HG02885 (cell line): ENCODE measurements at regions not wholly inside any gene's neighbourhood (a gene's known extent, or its start where the extent isn't known, plus 50 kb on each side); places are given as distances from the start of the nearest gene placed in this dataset.
"Not testable (repeated sequence)": the region's sequence is repeated elsewhere in the genome, so short reads cannot be mapped to it uniquely, and the experiment has no call there.

Experiments used
- ATAC-seq: cut with Tn5 transposase; IDR thresholded peaks from one replicate; pipeline ENCODE4 v1.9.1; 2021; ENCODE audit warnings: mild to moderate bottlenecking; ENCODE audit not compliant: unreplicated experiment, poor library complexity

DNA sequence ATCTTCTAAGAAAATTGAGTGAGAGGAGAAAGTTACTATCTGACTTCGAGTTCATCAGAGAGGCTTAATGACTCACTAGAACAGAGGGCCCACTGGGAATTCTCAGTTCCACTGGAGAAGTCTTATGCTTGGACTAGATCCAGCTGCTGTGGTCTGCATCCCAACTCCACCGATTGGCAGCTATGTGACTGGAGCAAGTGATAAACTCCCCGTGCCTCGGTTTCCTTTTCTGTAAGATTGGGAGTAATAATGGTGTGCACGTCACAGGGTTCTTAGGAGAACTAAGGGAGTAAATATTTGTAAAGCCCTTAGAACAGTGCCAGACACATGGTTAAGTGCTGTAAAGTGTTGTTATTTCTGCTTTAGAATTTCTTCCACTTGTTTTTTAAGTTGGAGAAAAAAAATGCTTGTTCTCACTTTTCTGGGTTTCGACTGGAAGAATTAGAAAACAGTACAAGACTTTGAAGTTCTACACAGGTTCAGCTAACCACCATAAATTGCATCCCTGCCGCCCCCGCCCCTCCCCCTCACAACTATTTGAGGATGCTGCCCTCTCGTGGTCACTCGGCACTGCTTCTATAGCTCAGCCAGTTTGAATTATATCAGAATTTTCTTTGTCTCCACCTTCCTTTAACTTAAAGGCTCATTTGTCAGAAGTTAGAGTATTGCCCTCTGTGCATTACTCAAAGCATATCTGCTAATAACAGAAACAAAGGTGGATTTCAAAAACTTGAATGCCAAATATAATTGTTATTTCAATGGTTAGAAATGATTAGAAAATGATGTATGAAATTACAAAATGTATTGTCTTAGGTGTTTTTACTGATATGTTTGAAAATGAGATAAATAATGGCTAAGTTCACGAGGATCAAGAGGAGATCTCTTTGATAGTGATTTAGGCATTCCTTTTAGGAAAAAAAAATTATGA, 95.0 kb upstream of the IFNGR1 start:
- ATAC-seq, result no peak

DNA sequence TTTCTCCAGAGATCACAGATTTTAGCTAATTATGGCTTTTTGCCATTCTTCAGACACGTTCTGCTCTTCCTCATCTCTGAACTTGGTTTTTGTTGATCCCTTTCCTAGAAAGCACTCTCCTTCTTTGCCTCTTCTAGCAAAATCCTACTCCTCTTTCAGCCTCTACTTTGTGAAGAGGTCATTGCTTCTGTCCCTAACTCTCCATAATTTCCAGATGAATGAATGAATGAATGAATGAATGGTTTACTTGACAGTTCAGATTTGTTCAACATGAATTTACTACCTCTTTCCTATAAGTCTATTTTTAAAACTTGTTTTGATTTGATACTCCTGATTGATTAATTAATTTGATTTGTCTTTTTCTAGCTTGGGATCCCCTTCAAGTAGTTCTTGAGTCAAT, 94.0 kb upstream of the IFNGR1 start:
- no peak for ATAC-seq

DNA sequence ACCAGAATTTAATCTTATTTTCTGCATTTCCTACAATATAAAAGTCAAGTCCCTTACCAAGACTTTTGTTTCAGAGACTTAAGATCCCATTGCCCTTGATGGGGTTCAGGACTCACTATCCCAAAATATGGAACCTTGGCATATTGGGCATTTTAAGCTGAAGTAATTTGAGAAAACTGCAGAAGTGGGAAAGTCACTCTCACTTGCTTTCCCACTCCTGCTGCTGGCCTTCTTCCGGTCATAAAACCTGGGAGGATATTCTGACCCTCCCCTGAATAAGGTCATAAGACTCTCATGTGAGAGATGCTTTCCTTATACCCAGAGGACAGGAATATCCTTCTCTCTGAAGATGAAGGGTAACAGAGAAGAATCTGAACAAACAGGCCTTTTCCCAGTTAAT, 92.8 kb upstream of the IFNGR1 start:
- no peak for ATAC-seq

DNA sequence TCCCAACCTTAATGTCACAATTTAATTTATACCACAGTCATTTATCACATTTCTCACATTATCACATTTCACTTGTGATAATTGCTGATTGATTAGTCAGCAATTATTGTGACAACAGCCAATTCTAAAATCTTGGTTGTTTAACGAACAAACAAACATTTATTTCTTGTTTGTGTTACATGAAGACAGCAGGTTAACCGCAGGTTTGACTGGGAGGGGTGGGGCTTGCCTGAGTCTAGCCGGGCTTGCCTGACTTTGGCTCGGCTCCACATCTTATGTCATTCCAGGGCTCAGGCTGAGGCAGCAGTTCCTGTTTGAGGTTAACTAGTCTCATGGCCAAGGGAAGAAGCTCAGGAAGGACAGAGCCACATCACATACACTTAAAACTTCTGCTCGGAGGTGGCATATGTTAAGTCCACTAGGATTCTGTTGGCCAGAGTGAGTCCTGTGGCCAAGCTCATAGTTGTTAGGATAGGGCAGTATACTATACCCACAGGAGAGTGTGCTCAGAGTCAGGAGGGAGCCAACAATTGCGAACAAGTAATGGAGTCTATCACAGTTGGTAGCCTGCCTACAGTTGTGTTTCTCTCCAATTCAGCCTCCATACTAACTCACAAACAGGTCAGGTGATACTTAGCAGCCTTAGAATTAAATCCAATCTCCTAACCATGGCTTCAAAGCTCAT, 90.0 kb upstream of the IFNGR1 start:
- ATAC-seq, result no peak

DNA sequence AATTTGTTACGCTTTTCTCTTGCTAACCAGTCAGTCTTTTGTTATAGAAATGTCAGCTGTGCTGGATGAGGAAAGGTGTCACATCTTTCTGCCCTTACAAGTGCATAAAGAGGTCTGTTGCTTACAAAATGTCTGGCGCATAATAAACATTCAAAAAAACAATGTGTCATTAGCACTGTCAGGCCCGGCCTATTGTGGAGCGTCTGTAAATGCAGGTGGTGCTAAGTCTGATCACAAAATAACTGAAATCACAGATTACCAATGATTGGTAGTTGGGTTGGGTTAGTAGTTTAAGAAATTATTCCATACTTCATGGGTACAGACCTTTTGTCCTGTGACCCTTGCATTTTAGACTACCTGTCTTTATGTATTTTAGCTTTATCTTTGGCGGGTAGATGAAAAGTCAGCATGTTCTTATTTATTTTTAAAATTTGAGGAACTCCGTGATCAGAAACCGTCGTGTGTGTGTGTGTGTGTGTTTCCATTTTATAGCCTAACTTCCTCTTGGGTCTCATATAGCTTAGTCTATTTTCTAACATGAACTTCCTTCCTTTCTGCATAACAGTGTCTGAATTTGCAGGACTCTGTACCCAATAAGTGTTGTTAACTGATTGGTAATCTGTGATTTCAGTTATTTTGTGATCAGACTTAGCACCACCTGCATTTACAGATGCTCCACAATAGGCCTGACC, 88.1 kb upstream of the IFNGR1 start:
- no peak for ATAC-seq

DNA sequence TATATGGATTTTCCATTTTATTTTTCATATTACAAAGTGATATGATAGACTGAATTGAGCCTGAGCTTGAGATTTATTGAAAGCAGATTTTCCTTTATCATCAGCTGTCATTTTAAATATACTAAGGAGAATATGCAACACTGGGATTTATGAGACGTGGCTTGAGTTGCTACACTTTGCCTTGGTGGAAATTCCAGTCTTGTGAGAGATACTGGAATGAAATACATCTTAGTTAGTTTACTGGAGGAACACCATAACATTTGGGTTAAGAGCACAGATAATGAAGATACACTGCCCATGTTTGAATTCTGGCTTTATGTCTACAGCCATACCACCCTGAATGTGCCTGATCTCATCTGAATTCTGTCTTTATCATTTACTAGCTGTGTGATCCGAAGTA, 86.5 kb upstream of the IFNGR1 start:
- ATAC-seq, result no peak

DNA sequence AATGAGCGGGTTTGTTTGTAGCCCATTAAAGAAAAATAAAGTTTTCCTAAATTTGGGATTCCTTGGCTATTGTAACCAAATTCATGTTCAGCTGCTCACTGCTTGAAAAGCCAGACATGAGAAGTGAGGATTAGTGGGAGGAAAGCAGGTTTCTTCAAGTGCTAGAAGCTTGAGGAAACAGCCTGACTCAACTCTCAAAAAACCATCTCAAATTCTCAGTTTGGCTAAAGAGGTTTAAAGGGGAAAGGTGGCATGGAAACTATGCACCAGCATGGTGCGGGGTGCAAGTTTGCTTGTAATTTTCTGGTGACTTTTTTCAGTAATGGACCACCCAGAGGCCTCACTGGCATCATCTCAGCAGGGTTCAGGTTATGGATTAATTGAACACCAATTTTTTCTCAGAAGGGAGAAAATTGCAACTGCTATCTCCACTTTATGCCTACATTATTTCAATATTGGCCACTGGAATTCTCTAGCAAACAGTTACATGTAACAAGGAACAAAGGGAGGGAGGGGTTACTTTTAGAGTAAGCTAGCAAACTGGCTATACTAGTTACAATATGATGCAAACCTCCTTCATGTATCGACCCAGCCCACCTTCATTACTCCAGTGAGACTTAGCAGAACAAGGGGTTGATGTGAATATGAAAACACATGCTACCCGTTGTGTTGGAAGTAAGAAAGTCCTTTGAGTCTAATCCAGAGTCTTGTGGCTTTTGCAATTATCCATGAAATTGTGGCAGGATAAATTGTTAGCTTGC, 85.0 kb upstream of the IFNGR1 start:
- no peak for ATAC-seq

DNA sequence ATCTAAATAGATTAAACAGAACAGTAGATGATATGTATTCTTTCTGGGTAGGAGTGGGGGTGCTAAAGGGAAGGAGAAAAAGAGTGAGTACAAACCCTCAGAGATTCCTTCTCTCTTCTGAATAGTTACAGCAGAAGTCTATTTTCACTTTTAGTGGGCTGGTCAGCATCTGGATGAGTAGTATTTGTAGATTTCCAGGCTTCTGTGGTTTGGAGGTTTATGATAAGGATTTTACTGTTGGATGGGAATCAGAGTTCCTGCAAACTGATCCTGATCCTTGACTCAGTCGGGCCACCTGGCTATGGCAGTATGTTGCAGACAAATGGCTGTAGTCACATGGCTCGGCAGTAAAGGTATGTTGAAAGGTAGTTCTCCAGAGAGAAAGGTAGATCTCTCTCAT, 84.3 kb upstream of the IFNGR1 start:
- no peak for ATAC-seq

DNA sequence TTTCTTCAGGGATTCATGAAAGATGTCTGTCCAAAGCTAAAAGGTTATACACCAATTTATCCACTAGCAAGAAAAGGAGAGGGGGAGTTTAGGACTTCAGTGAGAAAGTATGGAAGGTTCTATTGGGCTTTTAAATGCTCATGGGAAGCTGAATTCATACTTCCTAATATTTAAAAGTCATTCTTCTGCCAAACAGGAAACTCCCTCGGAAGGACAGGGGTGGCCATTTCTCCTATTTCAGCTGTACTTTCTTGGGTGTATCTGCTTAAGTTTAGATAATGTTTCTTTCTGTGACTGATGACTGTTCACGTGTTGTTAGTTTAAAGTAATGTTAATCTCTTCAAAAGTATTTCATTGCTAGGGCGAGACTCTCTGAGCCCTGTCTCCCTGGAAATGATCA, 80.5 kb upstream of the IFNGR1 start:
- no peak for ATAC-seq

DNA sequence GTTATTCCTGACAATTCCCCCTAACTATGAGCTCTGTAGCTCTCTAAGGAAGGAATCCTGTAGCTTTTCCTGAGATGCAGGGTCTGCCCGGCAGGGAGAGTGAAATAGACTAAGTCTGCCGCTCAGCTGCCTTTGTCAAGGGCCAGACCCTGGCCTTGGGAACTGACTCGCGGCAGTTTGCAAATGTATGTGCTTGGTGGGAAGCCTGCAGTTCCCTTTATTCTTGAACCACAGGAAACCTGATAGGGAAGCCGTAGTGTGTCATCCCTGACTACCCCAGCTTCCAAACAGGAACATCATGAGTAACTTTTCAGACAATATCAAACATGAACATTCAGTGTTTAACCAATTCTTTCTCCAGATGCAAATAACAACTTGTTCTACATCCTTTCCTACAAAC, 78.7 kb upstream of the IFNGR1 start:
- no peak for ATAC-seq

DNA sequence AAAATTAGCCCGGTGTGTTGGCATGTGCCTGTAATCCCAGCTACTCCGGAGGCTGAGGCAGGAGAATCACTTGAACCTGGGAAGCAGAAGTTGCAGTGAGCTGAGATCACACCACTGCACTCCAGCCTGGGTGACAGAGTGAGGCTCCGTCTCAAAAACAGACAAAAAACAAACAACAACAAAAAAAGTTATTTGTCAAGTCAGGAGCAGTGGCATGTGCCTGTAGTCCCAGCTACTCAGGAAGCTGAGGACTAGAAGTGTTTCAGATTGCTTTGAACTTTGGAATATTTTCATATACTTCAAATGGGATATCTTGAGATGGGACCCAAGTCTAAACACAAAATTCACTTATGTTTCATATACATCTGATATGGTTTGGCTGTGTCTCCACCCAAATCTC, 73.1 kb upstream of the IFNGR1 start:
- ATAC-seq, result not testable (repeated sequence)

DNA sequence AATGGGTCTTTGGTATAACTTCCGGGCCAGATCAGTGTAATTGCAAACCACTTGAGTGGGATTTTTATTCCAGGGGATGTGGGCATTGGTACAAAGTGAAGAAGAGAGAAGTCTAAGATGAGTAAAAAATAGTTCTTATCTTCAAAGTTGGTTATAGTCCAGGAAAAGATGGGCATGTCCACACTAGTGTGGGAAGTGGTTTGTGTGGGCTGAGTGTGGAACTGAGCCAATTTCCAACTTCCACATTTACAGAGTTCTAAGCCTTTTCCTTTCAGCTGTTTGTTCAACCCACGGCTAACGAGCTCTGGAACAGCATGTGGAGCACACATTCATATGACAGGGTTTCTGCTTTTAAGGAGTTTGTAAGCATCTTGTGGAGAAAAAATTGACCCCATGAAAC, 72.3 kb upstream of the IFNGR1 start:
- no peak for ATAC-seq

DNA sequence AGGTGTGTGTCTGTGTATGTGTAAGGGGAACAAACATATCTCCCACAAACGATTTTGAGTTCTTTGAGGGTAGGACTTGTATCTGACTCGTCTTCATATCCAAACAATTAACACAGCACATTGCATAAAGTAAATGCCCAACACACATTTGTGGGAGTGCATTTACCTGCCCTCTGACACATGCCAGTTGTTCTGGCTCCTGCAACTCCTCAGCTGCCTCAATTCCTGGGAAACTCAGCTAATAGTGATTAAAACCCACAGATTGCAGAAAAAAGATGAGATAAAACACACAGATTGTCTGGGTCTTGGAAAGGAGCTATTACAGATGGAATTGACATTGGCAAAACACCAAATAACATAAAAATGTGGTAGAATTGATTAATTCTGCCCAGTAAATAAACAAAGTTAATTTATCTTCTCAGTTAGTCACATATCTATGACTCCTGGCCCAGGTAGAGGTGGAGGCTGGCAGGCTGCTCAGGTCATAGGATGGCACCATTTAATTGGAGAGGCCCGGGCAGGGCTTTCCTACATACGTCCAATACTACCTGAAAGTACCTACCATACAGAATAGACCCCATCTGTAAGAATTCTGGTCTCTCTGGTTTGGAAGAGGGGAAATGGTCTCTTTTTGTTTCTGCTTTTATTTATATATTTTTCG, 71.5 kb upstream of the IFNGR1 start:
- ATAC-seq, result no peak

DNA sequence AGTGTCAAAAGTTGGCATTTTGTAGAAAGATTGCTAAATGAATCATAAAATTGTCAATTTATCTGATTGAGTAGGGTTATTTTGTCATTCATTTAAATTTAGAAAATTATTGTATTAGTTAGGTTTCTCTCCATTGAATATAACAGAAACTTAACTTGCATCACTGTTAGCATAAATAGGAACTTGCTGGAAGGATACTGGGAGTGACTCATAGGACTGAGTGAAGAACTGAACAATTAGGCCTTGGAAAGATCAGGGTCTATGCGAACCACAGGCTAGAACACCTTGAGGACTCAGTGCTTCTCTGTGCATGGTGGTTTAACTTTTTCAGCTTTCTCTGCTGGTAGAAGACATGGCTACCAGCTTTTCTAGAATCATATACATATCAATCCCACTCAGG, 67.7 kb upstream of the IFNGR1 start:
- ATAC-seq, result no peak

DNA sequence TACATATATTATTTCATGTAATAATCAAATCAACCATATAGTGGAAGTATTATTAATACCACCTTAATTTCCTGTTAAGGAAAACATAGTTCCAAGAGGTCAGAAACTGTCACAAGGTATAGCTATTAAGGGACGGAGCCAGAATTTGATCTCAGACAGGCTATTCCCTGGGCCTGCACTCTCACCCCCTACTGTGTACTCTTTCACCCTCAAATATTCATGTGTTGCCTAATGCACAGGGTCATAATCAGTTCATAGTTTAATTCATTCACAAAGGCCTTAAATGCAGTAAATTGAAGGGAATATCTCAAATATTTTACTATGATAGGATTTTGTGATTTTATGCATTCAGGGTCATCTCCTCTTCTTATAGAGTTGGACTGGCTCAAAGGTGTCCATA, 67.2 kb upstream of the IFNGR1 start:
- ATAC-seq, result no peak

DNA sequence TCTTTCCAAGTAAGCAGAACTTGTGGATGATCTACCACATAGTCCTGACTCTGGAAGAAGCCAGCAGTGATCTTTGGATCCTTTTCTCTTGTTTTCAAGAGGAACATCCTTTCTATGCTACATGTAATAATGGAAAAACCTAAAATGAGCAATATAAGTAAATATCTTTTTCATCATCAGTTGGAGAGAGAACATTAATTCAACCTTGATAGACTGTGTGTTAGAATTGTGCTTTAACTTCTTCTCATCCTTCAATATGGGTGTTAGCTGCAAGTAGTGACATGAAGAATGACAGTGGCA, 65.6 kb upstream of the IFNGR1 start:
- no peak for ATAC-seq

DNA sequence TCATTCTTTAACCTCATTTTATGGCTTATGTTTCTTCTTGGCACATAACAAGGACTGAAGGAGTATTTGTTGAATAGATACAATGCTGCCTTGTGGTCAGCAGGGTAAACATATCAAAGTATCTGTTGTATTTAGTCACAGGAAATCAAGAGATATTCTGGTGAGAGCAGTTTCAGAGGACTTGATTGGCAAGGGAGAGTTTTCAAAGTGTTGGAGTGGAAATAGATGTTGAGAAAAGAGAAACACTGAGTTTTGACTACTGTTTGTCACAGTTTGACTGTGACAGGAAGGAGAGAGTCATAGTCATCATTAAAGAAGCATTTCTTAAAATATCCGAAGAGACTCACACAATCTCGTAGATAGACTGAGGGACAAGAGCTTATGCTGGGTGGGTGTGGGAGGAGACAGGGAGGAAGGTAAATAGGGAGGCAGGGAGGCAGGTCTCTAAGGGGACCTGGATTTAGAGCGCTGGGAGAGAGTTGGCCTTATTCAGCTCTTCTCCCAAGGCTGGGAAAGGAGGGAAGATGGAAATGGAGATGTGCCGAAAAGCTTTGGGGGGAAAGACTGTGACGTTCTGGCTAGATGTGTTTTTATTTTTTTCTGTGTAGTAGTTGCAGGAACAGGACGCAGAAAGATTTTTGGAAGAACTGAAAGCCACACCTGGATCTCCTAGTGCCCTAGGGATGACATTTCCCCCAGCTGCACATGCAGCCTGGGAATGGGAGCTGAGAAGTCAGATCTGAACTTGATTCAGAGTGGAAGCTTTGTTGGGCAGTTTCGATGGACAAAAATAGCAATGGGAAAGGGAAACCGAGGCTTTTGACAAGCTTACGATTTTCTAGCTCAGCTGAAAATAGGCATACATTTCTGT, 65.0 kb upstream of the IFNGR1 start:
- peak; percentile 91 for ATAC-seq

DNA sequence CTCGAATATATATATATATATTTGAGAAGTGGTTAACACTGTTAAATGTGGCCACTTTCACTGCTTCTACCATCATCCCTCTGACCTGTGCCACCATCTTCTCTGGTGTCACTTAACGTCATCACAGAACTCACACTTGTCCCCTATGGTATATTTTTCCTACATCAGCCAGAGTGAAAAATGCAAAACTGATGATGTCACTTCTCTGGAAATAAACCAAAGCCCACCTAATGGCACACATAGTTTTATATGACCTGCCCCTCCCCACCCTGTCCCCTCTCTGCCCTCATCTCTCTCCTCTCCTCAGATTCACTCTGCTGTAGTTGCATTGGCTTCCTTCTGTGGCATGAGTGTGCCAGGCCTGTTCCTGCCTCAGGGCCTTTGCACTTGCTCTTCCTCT, 63.9 kb upstream of the IFNGR1 start:
- no peak for ATAC-seq

DNA sequence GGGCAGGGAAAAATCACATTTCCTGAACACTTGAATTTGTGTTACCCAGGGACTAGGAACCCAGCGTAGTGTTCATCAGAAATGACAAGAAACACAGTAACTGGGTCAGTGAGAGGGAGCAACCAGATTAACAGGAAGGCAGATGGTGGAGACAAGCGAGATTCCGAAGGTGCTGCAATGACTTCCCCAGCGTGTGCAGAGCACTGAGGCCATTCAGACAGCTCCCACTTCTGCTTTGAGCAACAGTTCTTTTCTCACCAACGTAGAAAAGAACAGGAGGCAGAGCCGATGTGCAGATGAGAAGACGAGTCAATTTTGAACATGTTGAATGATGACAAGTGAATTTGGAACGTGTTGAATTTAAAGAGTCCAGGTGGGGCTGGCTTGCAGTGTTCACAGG, 63.1 kb upstream of the IFNGR1 start:
- no peak for ATAC-seq
